ENCODE measurements at regions not wholly inside any gene's neighbourhood (a gene's known extent, or its start where the extent isn't known, plus 50 kb on each side); places are given as distances from the start of the nearest gene placed in this dataset.

- TF ChIP-seq CSRNP3 (CRISPR knock-in tag; IDR thresholded peaks at IDR 0.05) (no peak), ZC3H10 (CRISPR knock-in tag; IDR thresholded peaks at IDR 0.05) (no peak), ZFP30 (CRISPR knock-in tag; IDR thresholded peaks at IDR 0.05) (no peak), POU6F1 (CRISPR knock-in tag; IDR thresholded peaks at IDR 0.05; ENCODE audit: borderline replicate concordance, low read depth) (no peak), ZNF70 (CRISPR knock-in tag; IDR thresholded peaks at IDR 0.05) (no peak), OSR1 (CRISPR knock-in tag; IDR thresholded peaks at IDR 0.05) (no peak)
These were observed 418.2 kb upstream of the ZNF717 start (continued) for GRCh38 chr3:76203578-76203977.

GRCh38 chr3:76206346-76206745 is 421.0 kb upstream of the ZNF717 start:
- no peak for ATAC-seq
- TF ChIP-seq TOX (CRISPR knock-in tag; IDR thresholded peaks at IDR 0.05; ENCODE audit: borderline replicate concordance) = no peak
- no peak for TF ChIP-seq GLIS3 (CRISPR knock-in tag; IDR thresholded peaks at IDR 0.05)
- TF ChIP-seq CREB5 (CRISPR knock-in tag; IDR thresholded peaks at IDR 0.05; ENCODE audit: low read depth) = no peak
- TF ChIP-seq ZC3H10 (CRISPR knock-in tag; IDR thresholded peaks at IDR 0.05) = no peak
- no peak for TF ChIP-seq ESRRG (CRISPR knock-in tag; IDR thresholded peaks at IDR 0.05)
- no peak for TF ChIP-seq ZNF70 (CRISPR knock-in tag; IDR thresholded peaks at IDR 0.05)
- TF ChIP-seq ZFP3 (CRISPR knock-in tag; IDR thresholded peaks at IDR 0.05) = no peak

- TF ChIP-seq CSRNP3 (CRISPR knock-in tag; IDR thresholded peaks at IDR 0.05) (no peak), RARB (CRISPR knock-in tag; IDR thresholded peaks at IDR 0.05) (no peak)
These were observed 427.3 kb upstream of the ZNF717 start for GRCh38 chr3:76212679-76213078.

GRCh38 chr3:76222201-76222600 is 436.9 kb upstream of the ZNF717 start:
- TF ChIP-seq ESRRG (CRISPR knock-in tag; IDR thresholded peaks at IDR 0.05) (no peak), POU6F1 (CRISPR knock-in tag; IDR thresholded peaks at IDR 0.05; ENCODE audit: borderline replicate concordance, low read depth) (no peak), TSHZ2 (CRISPR knock-in tag; IDR thresholded peaks at IDR 0.05) (no peak), OSR1 (CRISPR knock-in tag; IDR thresholded peaks at IDR 0.05) (no peak), TCF4 (CRISPR knock-in tag; IDR thresholded peaks at IDR 0.05; ENCODE audit: borderline replicate concordance) (no peak), TOX (CRISPR knock-in tag; IDR thresholded peaks at IDR 0.05; ENCODE audit: borderline replicate concordance) (no peak), PATZ1 (CRISPR knock-in tag; IDR thresholded peaks at IDR 0.05; ENCODE audit: borderline replicate concordance) (no peak), ZFP3 (CRISPR knock-in tag; IDR thresholded peaks at IDR 0.05) (no peak), BACH2 (CRISPR knock-in tag; IDR thresholded peaks at IDR 0.05; ENCODE audit: borderline replicate concordance) (no peak), ZNF565 (CRISPR knock-in tag; conservative IDR thresholded peaks at IDR 0.05; ENCODE audit: low read depth) (no peak), ISL1 (CRISPR knock-in tag; IDR thresholded peaks at IDR 0.05) (no peak), CSRNP3 (CRISPR knock-in tag; IDR thresholded peaks at IDR 0.05) (no peak), ZC3H10 (CRISPR knock-in tag; IDR thresholded peaks at IDR 0.05) (no peak), ARNTL (CRISPR knock-in tag; IDR thresholded peaks at IDR 0.05; ENCODE audit: borderline replicate concordance, low read depth) (no peak), RARB (CRISPR knock-in tag; IDR thresholded peaks at IDR 0.05) (no peak), ZFP30 (CRISPR knock-in tag; IDR thresholded peaks at IDR 0.05) (no peak)
- no peak for ATAC-seq

More at GRCh38 chr3:76212679-76213078, 427.3 kb upstream of the ZNF717 start:
- ATAC-seq = no peak

Measured in SK-N-SH treated with all-trans-retinoic acid at 6 μM for 48 hours (cell line).